ENCODE measurements at regions not wholly inside any gene's neighbourhood (a gene's known extent, or its start where the extent isn't known, plus 50 kb on each side); places are given as distances from the start of the nearest gene placed in this dataset.

DNA sequence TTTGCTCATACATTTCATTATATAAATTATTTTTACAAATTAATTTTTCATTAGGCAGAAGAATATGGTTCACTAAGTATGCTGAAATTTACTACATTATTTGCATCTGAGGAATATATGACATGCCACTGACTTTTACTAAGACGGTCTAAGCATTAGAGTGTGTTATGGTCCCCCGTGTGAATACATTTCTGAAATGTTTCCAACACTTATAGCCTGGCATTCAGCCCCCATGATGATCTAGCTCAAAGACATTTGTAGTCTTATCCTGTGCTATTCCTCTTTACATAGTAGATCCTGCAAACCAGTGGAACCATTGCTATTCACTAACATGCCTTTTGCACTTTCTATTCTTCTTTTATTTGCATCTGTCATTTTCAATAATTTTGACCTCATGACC is 1878.0 kb downstream of the MRPL39 start:
- DNase-seq (ENCODE audit: low spot score) = no peak

DNA sequence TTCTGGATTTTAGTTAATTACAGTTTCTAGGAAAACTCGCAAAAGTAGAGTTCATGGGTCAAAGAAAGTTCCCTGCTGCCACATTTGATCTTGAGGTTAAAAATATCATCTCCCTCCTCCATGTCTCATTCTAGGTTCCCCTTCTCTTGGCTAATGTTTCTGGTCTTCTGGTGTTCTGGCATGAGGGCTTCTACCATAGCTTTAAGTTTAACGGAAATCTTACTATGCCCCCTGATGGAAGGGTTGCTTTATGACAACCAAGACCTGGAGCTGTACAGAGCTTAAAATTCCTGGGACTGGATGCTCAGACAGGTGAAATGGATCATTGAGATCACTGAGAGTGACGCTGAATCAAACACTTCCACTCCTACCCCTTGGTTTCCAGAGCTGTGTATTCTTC is 1881.7 kb downstream of the MRPL39 start:
- DNase-seq (ENCODE audit: low spot score) = peak; percentile 10

DNA sequence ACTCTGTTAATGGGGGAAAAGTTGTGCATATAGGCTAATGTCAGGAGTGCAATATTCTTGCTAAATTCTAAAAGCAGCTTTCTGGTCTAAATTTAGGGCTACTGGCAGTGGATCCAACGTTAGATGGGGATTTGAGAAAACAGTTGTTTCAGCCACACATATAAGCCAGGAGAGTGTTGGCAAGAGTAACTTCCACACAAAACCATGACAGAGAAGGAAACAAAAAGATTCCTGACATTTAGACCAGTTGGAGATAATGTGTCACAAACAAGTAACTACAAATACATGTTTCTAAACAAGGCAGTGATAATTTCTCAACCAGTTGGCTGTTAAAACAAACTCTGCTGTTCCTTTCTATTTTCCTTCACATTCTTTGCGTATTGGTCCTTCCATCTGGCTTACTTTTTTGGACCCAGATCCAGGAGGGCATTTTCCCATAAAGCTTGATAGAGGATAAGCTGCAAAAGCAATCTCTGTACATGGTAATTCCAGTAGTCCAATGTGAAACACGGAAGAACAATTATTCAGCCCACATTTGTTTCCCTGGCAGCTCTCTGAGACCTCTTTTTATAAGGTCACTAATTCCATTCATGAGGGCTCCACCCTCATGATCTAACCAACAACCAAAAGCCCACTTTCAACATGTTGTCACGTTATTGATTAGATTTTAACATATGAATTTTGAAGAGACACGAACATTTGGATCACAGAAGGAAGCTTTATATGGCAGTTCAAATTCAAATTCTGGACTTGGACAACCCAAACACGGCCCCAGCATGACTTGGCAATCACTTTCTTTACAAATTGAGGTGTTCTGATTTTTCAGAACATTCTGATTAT is 1888.6 kb downstream of the MRPL39 start:
- no peak for DNase-seq (ENCODE audit: low spot score)

GRCh38 chr21:23712166-23712565 is 1895.1 kb downstream of the MRPL39 start:
- DNase-seq (ENCODE audit: low spot score) = no peak

GRCh38 chr21:23706431-23706830 is 1900.8 kb downstream of the MRPL39 start:
- DNase-seq (ENCODE audit: low spot score) = no peak

DNA sequence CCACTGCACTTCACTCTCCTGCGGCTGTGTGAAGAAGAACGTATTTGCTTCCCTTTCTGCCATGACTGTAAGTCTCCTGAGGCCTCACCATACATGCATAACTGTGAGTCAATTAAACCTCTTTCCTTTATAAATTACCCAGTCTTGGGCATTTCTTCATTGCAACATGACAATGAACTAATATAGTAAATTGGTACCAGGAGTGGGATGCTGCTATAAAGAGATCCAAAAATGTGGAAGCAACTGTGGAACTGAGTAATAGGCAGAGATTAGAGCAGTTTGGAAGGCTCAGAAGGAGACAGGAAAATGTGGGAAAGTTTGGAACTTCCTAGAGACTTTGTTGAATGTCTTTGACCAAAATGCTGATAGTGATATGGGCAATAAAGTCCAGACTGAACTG is 1907.9 kb downstream of the MRPL39 start:
- no peak for DNase-seq (ENCODE audit: low spot score)

GRCh38 chr21:23698619-23699018 is 1908.7 kb downstream of the MRPL39 start:
- no peak for DNase-seq (ENCODE audit: low spot score)

DNA sequence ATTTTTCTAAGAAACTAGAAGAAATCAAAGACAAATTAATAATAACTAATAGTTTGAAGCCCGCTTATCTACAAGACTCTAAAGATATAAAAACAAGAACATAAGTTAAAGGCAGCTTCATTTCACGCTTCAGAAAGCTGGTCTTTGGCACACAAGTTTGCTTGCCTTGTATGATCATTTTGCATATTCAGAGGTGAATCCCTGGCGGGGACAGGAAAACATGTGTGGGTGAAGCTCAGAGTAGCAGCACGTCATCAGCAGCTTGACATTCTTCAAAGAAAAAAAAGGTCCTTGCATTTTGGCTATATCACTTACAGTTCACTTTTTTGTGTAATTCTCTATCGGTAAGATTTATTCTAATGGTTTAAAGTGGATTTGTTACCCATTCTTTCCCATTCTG is 1911.8 kb downstream of the MRPL39 start:
- no peak for DNase-seq (ENCODE audit: low spot score)

GRCh38 chr21:23694390-23694789 is 1912.9 kb downstream of the MRPL39 start:
- DNase-seq (ENCODE audit: low spot score) = no peak

DNA sequence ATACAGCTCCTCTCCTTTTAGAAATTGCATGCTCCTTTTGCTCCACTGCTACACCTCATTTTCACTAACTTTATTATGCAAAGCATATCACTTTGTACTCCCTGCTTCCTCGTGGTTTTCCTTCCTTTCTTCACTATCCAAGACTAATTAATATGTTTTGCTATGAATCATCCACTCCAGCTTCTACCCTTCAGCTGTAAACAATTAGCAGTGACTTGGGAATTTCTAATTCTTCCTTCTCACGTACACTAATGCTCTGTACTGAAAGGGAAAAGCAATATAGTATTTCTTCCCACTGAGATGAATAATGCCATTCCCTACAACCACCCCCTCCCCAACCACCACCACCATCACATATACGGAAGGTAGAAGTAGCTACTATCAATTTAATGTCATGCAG is 1917.0 kb downstream of the MRPL39 start:
- no peak for DNase-seq (ENCODE audit: low spot score)

DNA sequence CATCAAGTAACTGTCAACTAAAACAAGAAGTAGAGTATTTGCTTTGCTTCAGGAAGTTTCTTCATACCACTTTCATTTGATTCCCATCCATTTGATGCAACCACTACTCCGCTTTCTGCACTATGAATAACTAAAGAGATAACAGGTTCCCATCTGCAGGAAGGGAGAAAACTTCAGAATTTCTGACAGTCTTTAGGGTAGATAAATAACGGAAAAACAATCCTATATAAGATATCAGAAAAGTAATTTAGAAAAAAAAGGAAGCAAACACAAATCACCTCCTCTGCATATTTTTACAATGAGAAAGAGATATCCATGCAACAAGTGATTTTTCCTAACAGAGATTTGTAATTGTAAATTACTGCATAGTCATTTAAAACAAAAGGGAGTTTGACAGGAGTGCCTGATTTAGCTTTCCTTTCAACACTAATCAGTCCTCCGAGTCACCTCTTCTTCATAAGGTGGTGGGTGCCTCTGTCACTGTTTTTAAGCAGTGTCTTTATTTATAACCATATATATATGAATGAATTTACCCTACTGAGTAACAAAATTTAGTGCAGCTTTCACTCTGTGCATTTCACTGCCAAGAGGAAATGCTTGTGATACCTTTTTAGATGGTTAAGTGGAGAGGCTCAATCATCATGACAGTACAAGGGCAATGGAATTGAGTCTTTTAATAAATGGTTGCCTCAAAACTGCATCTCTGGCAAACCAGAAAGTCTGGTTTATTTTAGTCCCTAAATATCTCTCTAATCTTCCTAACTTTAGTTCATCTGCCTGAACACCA is 1920.4 kb downstream of the MRPL39 start:
- no peak for DNase-seq (ENCODE audit: low spot score)

DNA sequence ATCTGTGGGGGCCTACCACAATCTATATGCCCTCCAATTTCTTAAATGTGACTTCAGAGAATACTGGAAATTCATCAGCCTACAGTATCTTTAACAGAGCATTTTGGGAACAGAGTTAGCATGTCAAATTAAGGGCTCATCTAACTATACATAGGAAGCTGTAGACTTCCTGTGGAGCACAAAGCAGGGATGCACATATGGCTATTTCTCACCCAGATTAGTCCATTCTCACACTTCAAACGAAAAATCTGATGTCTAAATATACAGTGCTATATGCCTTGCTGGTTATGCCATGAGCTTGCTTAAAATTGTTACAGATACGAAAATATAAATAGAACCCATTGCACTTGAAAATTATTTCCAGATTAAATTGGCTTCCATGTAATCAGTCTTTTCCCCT is 1922.8 kb downstream of the MRPL39 start:
- no peak for DNase-seq (ENCODE audit: low spot score)

DNA sequence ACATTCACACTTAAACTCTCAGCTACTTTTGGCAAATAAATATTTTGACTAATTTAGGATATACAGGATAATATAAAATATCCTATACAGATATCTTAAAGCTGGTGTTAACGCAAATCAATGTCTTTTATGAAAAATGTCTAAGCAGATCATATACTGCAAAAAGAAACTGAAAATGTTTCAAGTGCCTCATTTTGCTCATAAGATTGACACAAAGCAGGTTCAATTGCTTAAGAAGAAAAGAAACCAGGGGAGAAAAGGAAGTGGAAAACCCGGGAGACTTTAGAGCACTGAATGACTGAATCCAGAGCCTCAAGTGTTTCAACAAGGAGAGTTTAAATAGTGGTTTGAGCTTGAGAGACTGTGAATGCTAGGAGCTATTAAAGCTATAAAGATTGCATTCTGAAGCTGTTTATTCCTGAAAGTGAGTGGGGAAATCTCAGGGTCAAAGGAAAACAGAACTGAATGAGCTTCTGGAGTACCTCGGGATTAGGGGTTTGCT is 1943.0 kb downstream of the MRPL39 start:
- DNase-seq (ENCODE audit: low spot score) = no peak

DNA sequence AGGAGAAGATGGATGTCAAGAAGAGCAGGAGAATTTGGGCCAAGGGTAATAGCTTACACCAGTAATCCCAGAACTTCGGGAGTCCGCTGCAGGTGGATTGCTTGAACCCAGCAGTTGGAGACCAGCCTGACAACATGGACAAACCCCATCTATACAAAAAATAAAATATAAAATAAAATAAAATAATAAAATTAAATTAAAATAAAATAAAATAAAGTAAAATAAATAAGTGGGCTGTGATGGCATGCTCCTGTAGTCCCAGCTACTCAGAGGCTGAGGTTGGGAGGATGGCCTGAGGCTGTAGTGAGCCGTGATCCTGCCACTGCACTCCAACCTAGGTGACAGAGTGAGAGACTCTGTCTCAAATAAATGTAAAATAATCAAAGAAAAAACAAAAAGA is 1946.7 kb downstream of the MRPL39 start:
- no peak for DNase-seq (ENCODE audit: low spot score)

DNA sequence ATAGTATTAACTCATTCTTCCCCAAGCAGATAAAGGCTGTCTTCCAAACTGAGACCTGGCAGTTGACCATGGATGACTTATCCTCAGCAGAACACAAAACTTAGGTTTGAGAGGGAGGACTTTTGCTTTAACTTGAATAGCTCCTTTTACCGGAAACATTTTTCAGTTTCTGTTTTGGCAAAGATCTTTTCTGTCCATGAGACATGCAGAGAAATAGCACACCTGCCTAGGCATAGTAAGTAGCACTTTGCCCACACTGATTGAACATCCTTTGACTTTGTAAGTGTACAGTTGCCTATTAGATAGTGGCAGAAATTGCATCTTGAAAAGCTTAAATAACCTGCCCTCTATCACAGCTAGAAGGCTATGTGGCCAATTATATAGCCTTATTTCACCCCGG is 1962.5 kb downstream of the MRPL39 start:
- DNase-seq (ENCODE audit: low spot score) = no peak

- no peak for DNase-seq (ENCODE audit: low spot score)
Measured at GRCh38 chr21:23639721-23640120, 1967.6 kb downstream of the MRPL39 start.

DNA sequence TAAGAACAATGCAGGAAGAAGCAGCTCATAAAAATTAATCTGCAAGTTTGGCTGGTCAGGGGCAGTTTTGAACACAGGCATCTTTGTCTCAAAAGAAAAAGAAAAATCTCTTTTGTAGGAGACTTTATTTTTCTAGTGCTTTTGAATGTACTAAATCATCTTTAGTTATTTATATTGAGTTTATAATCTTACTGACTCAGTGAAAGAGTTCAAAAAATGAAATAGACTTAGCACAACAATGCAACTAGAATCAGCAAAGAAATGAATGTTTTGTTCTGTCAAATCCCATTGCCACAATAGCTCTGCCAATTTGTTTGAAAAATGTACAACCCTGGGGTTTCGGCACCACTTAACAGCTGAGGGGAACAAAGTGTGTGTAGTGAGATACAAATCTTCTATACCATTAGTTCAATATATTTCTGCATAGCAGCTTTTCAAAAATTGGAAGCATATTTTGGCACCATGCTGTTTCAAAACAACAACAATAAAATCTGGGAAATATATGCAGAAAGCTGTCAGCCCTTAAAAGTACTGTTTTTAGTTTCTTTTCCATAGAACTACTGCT is 1969.1 kb downstream of the MRPL39 start:
- no peak for DNase-seq (ENCODE audit: low spot score)

- DNase-seq (ENCODE audit: low spot score) = no peak
Measured at GRCh38 chr21:23633447-23633940, 1973.8 kb downstream of the MRPL39 start.

- no peak for DNase-seq (ENCODE audit: low spot score)
Measured at GRCh38 chr21:23624281-23624680, 1983.0 kb downstream of the MRPL39 start.

DNA sequence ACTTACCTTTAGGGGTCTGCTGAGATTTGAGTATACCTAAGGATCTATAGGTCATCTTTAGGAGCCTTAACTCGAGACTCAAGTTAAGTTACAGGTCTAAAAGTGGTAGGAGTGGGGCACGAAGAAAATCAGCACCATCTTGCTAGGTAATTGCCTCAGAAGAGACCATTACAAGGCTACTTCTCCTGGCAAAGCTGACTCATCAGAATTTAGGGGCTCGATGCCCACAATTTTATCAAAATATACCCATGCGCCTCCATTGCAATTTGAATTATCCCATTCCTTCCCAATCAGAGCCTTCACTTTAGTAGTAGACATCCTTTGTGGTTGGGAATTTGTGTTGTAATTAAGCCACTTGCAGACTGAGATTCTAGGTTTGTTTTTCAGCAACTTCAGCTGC is 1994.3 kb downstream of the MRPL39 start:
- no peak for DNase-seq (ENCODE audit: low spot score)

GRCh38 chr21:23612210-23612609 is 1995.1 kb downstream of the MRPL39 start:
- no peak for DNase-seq (ENCODE audit: low spot score)

GRCh38 chr21:23607782-23608431 is 1999.4 kb downstream of the MRPL39 start:
- DNase-seq (ENCODE audit: low spot score) = no peak

All from HuH-7 (cell line).